ENCODE measurements at regions not wholly inside any gene's neighbourhood (a gene's known extent, or its start where the extent isn't known, plus 50 kb on each side); places are given as distances from the start of the nearest gene placed in this dataset.

DNA sequence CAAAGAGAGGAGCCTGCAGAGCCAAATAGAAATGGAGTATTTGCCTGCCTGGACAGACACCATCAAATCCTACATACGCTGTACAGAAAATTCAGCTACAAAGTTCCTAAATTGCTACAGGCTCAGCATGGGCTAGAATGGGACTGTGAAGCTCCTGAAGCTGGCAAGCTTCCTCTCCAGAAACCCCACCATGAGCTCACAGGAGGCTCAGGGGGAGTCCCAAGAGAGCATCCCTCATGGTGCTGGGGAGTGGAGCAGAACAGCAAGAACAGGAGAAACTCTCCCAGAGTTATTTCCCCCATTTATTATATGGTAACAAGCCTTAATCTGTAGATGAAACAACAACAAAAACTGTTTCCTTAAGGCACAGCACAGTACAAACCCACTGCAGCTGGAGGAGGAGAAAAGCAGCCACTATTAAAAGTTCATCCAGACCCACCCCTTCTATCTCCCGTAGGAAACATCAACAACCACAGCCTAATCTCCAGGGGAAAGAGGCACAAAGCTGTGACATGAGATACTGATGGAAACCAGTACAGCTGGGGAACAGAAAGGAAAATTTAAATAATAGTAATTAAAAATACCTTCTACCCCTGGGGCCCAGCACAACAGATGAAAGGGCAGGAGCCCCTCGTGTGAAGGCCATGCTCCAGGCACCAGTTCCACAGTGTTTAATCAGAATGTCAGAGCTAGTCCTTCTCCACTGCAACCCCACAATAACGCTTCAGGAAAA is 548.5 kb downstream of the MTRR start:
- peak in 1 of 3 donors; percentile 5 for DNase-seq
- Histone ChIP-seq H3K4me3 (no peak overlapping the region), H3K9ac (ENCODE audit: insufficient read depth in 1 of 2, low read length in 2 of 2) (no peak overlapping the region), H3K9me3 (ENCODE audit: control insufficient read depth in 4 of 4, insufficient read depth in 3 of 4, low read length in 3 of 4) (peaks cover 0 to 2% (median 0%) of the 10 kb centered on the region in 4 donors), H3K4me1 (ENCODE audit: control insufficient read depth in 5 of 5, insufficient read depth in 5 of 5, low read length in 5 of 5) (peaks cover 0 to 7% (median 0%) of the 10 kb centered on the region in 5 donors), H3K27ac (ENCODE audit: low read depth in 1 of 2, low read length in 1 of 2) (no peak overlapping the region), H3K27me3 (ENCODE audit: control insufficient read depth in 3 of 3, insufficient read depth in 3 of 3, low read length in 2 of 3) (no peaks in the 10 kb centered on the region), H3K36me3 (ENCODE audit: control insufficient read depth in 4 of 4, insufficient read depth in 4 of 4, low read length in 4 of 4) (no peaks in the 10 kb centered on the region)
- TF ChIP-seq, protein P1, sequence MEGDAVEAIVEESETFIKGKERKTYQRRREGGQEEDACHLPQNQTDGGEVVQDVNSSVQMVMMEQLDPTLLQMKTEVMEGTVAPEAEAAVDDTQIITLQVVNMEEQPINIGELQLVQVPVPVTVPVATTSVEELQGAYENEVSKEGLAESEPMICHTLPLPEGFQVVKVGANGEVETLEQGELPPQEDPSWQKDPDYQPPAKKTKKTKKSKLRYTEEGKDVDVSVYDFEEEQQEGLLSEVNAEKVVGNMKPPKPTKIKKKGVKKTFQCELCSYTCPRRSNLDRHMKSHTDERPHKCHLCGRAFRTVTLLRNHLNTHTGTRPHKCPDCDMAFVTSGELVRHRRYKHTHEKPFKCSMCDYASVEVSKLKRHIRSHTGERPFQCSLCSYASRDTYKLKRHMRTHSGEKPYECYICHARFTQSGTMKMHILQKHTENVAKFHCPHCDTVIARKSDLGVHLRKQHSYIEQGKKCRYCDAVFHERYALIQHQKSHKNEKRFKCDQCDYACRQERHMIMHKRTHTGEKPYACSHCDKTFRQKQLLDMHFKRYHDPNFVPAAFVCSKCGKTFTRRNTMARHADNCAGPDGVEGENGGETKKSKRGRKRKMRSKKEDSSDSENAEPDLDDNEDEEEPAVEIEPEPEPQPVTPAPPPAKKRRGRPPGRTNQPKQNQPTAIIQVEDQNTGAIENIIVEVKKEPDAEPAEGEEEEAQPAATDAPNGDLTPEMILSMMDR (IDR thresholded peaks at IDR 0.05; ENCODE audit: control extremely low read depth, extremely low read depth), result no peak
- ATAC-seq (ENCODE audit: insufficient read depth, low FRiP score), result no peak
- WGBS, 2 donors, result 60 to 66% methylated on average over 4 of the region's 4 CpGs

DNA sequence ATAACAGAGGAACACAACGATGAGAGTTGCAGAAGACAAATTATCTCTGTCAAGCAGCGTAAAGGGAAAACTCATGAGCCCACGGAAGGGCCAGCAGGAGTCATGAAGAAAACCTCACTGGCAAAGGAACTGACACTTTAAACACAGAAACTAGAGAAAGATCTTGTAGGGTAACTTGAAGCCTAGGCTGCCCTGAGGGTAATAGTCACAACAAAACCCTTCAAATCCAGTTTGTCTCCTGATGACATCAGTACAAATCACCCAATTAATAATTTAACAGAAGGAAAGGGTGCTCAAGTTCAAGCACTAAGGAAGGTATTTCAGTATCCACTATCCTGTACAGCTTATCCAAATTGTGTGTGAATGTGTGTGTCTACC is 549.1 kb downstream of the MTRR start:
- H3K27ac ChIP-seq (ENCODE audit: low read depth in 1 of 2, low read length in 1 of 2), result no peak overlapping the region
- no peak overlapping the region for H3K4me3 ChIP-seq
- H3K27me3 ChIP-seq (ENCODE audit: control insufficient read depth in 3 of 3, insufficient read depth in 3 of 3, low read length in 2 of 3), result no peaks in the 10 kb centered on the region
- no peaks in the 10 kb centered on the region for H3K36me3 ChIP-seq (ENCODE audit: control insufficient read depth in 4 of 4, insufficient read depth in 4 of 4, low read length in 4 of 4)
- no peak overlapping the region for H3K9ac ChIP-seq (ENCODE audit: insufficient read depth in 1 of 2, low read length in 2 of 2)
- DNase-seq (no peak), ATAC-seq (ENCODE audit: insufficient read depth, low FRiP score) (no peak)
- peaks cover 0 to 2% (median 0%) of the 10 kb centered on the region in 4 donors for H3K9me3 ChIP-seq (ENCODE audit: control insufficient read depth in 4 of 4, insufficient read depth in 3 of 4, low read length in 3 of 4)
- H3K4me1 ChIP-seq (ENCODE audit: control insufficient read depth in 5 of 5, insufficient read depth in 5 of 5, low read length in 5 of 5), result peaks cover 0 to 7% (median 0%) of the 10 kb centered on the region in 5 donors
- TF ChIP-seq, protein P1 (IDR thresholded peaks at IDR 0.05; ENCODE audit: control extremely low read depth, extremely low read depth), result no peak
- 46 to 51% methylated on average over 3 of the region's 3 CpGs for WGBS, 2 donors

DNA sequence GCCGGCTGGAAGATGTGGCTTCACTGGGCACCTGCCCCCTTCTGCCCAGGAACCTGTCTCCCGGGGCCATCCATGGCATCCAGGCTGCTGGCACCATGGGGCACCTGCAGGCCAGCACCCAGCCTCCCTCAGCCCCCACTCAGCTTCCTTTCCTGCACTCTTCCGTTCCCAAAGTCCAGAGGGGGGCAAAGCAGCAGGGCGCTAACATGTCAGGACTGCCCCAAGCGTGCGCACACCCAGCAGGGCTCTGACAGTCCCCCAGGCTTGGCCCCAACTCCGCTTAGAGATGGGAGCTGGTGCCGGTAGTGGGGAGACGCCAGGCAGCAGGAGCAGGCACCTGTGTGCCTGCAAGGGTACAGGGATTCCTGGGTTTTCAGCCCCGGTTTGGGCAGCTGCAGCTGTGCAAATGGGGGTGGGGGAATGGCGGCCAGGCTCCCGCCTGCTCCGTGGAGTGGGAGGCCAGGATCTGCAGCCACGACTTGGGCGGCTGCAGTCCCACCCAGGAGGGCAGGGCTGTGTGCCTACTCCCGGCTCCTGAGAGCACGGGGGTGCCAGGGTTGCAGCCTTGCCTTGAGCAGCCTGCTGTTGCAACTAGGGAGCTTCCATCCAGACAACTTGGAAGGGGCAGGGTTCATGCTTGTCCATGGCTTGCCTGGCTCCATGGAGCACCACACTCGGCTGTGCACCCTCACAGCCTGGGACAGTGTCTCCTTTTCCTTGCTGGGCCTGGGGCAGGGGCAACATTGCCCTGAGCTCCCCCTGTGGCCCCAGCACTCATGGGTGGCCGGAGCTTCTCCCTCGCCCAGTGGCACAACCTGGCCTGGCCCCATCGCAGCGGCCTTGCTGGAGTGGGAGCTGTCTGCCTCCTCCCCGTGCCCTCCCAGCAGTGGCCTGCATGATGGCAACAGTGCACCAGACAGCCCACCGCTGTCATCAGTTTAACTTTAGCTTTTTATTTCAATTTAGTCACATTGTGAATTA is 561.1 kb downstream of the MTRR start:
- H3K36me3 ChIP-seq (ENCODE audit: control insufficient read depth in 4 of 4, insufficient read depth in 4 of 4, low read length in 4 of 4), result no peaks in the 10 kb centered on the region
- DNase-seq (no peak), ATAC-seq (ENCODE audit: insufficient read depth, low FRiP score) (no peak)
- H3K27ac ChIP-seq (ENCODE audit: low read depth in 1 of 2, low read length in 1 of 2), result no peak overlapping the region
- no peaks in the 10 kb centered on the region for H3K27me3 ChIP-seq (ENCODE audit: control insufficient read depth in 3 of 3, insufficient read depth in 3 of 3, low read length in 2 of 3)
- TF ChIP-seq, protein P1 (IDR thresholded peaks at IDR 0.05; ENCODE audit: control extremely low read depth, extremely low read depth), result no peak
- no peak overlapping the region for H3K4me3 ChIP-seq
- 93 to 95% methylated on average over 24 of the region's 24 CpGs for WGBS, 2 donors
- peaks cover 0 to 1% (median 0%) of the 10 kb centered on the region in 4 donors for H3K9me3 ChIP-seq (ENCODE audit: control insufficient read depth in 4 of 4, insufficient read depth in 3 of 4, low read length in 3 of 4)
- no peaks in the 10 kb centered on the region for H3K4me1 ChIP-seq (ENCODE audit: control insufficient read depth in 5 of 5, insufficient read depth in 5 of 5, low read length in 5 of 5)
- H3K9ac ChIP-seq (ENCODE audit: insufficient read depth in 1 of 2, low read length in 2 of 2), result no peak overlapping the region

Data from lung (tissue), 11 donors.